GM21529 (cell line): ENCODE measurements at regions not wholly inside any gene's neighbourhood (a gene's known extent, or its start where the extent isn't known, plus 50 kb on each side); places are given as distances from the start of the nearest gene placed in this dataset.

ENCODE experiments used
- ATAC-seq: cut with Tn5 transposase; IDR thresholded peaks from one replicate; pipeline ENCODE4 v1.9.1; 2021; ENCODE audit not compliant: unreplicated experiment

DNA sequence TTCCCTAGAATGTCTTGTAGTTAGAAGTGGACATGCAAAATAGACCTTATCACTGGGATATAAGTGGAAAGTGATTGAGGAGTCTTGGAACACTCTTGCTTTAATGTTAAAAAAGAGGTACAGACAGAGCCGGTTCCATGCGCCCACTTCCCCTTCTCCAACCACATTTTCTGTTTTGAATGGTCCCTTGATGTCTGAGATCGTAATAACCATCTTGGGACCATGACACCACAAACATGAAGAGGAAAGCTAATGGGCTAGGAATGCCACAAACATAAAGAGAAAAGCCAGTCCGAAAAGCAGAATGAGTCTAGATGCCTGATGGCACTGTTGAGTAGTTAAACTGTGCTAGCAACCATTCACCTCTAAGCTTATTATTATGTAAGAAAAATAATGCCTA, 54.8 kb upstream of the SPON1 start:
- ATAC-seq: no peak

DNA sequence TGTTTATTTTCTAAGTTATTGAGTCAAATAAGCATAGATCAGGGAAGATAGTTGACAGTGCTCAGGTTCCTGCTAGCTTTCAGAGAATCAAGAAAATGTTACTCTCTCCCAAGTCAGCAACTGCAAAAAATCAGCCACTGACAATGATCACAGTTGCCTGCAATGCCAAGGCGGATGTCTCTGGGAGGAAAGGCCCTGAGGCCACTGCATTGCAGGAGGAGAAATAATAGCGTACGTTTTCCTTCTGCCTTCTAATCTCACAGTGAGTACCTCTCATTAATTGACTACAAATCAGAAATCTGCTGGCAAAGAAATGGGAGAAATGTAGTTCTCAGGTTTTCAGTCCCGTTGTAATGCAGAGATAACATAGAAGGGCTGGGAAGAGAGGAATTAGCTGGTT, 54.0 kb upstream of the SPON1 start:
- ATAC-seq: no peak
